ENCODE measurements at regions not wholly inside any gene's neighbourhood (a gene's known extent, or its start where the extent isn't known, plus 50 kb on each side); places are given as distances from the start of the nearest gene placed in this dataset.

- no peak for DNase-seq
These were observed 204.8 kb downstream of the KLF12 start for GRCh38 chr13:73929287-73929932.

- no peak for DNase-seq
These were observed 209.6 kb downstream of the KLF12 start for GRCh38 chr13:73924607-73925006.

- no peak for DNase-seq
These were observed 211.5 kb downstream of the KLF12 start for GRCh38 chr13:73922493-73923393.

GRCh38 chr13:73918691-73919090 is 215.5 kb downstream of the KLF12 start:
- no peak for DNase-seq

- DNase-seq: no peak
These were observed 220.3 kb downstream of the KLF12 start for GRCh38 chr13:73913751-73914518.

GRCh38 chr13:73913079-73913740 is 221.0 kb downstream of the KLF12 start:
- no peak for DNase-seq

GRCh38 chr13:73911361-73911760 is 222.8 kb downstream of the KLF12 start:
- no peak for DNase-seq

- no peak for DNase-seq
These were observed 223.5 kb downstream of the KLF12 start for GRCh38 chr13:73910733-73911132.

- DNase-seq: no peak
These were observed 225.4 kb downstream of the KLF12 start for GRCh38 chr13:73908809-73909208.

GRCh38 chr13:73904625-73905024 is 229.6 kb downstream of the KLF12 start:
- no peak for DNase-seq

- no peak for DNase-seq
These were observed 230.6 kb downstream of the KLF12 start for GRCh38 chr13:73903561-73903960.

- no peak for DNase-seq
These were observed 231.4 kb downstream of the KLF12 start for GRCh38 chr13:73902847-73903246.

- DNase-seq: no peak
These were observed 231.9 kb downstream of the KLF12 start for GRCh38 chr13:73902296-73902695.

- no peak for DNase-seq
These were observed 232.7 kb downstream of the KLF12 start for GRCh38 chr13:73901324-73902068.

GRCh38 chr13:73900591-73900990 is 233.6 kb downstream of the KLF12 start:
- no peak for DNase-seq

GRCh38 chr13:73898899-73899298 is 235.3 kb downstream of the KLF12 start:
- DNase-seq: no peak

- no peak for DNase-seq
These were observed 235.9 kb downstream of the KLF12 start for GRCh38 chr13:73898276-73898675.

- no peak for DNase-seq
These were observed 239.1 kb downstream of the KLF12 start for GRCh38 chr13:73894995-73895571.

- no peak for DNase-seq
These were observed 240.4 kb downstream of the KLF12 start for GRCh38 chr13:73893833-73894232.

- DNase-seq: no peak
These were observed 242.4 kb downstream of the KLF12 start for GRCh38 chr13:73891805-73892204.

GRCh38 chr13:73883162-73883561 is 251.0 kb downstream of the KLF12 start:
- DNase-seq: no peak

- DNase-seq: no peak
These were observed 253.8 kb downstream of the KLF12 start for GRCh38 chr13:73880365-73880764.

Measured in CD4-positive, alpha-beta T cell treated with Interleukin-17A for 4 hours (primary cell).